ENCODE measurements at regions not wholly inside any gene's neighbourhood (a gene's known extent, or its start where the extent isn't known, plus 50 kb on each side); places are given as distances from the start of the nearest gene placed in this dataset.
"Not testable (repeated sequence)": the region's sequence is repeated elsewhere in the genome, so short reads cannot be mapped to it uniquely, and the experiment has no call there.

- no peak for TF ChIP-seq ZNF781 (CRISPR knock-in tag; IDR thresholded peaks at IDR 0.05; ENCODE audit: borderline replicate concordance, not compliant biosample characterization)
- TF ChIP-seq HES4 (CRISPR knock-in tag; IDR thresholded peaks at IDR 0.05; ENCODE audit: borderline replicate concordance): no peak
- no peak for TF ChIP-seq CHD2 (IDR thresholded peaks at IDR 0.05; ENCODE audit: low read depth, low read length)
- no peak for TF ChIP-seq ZNF34 (CRISPR knock-in tag; IDR thresholded peaks at IDR 0.05; ENCODE audit: borderline replicate concordance)
- TF ChIP-seq THYN1 (CRISPR knock-in tag; IDR thresholded peaks at IDR 0.05; ENCODE audit: borderline replicate concordance, low read depth): no peak
- TF ChIP-seq MXD1 (CRISPR knock-in tag; IDR thresholded peaks at IDR 0.05): no peak
Observed at GRCh38 chr2:234156326-234156725, 105.8 kb downstream of the SPP2 start (continued).

- H4K20me1 ChIP-seq (ENCODE audit: insufficient read depth, low read length); CTCF ChIA-PET (ENCODE audit: low intra/inter-chr PET ratio, low total read pairs); POLR2A ChIA-PET; H2AFZ ChIP-seq (ENCODE audit: low read length); H3K4me1 ChIP-seq (ENCODE audit: insufficient read depth, low read length); H3K4me3 ChIP-seq (replicated peaks in 1 of 3; ENCODE audit: insufficient read depth in 1 of 3, low read depth in 2 of 3, low read length in 3 of 3); DNase-seq (ENCODE audit: low spot score); H3K9me3 ChIP-seq (ENCODE audit: low read length); BruUV-seq (replicated peaks); H3K27me3 ChIP-seq (ENCODE audit: control insufficient read depth in 1 of 2, insufficient read depth in 2 of 2, low read length in 2 of 2); H3K27ac ChIP-seq (ENCODE audit: extremely low read length, insufficient read depth, low read length); H3K79me2 ChIP-seq (ENCODE audit: insufficient read depth, low read length); in situ Hi-C loops (cut with HindIII; ENCODE audit: extremely low pct_ligation_motif_present, low pct_unique_long_range_greater_than_20kb); intact Hi-C loops (cut with micrococcal nuclease; ENCODE audit: unreplicated experiment); H3K9ac ChIP-seq (ENCODE audit: insufficient read depth, low read depth, low read length); FAIRE-seq; ATAC-seq; H3K36me3 ChIP-seq (replicated peaks in 1 of 2; ENCODE audit: control insufficient read depth in 1 of 2, insufficient read depth in 2 of 2, low read length in 2 of 2); H3K4me2 ChIP-seq (ENCODE audit: low read depth, low read length): not testable (repeated sequence)
- WGBS (ENCODE audit: low lambda C conversion rate): 0% methylated on average over 1 of the region's 2 CpGs
Observed at GRCh38 chr2:234152835-234153234, 102.3 kb downstream of the SPP2 start.

- Histone ChIP-seq H2AFZ (ENCODE audit: low read length) (no peak overlapping the region), H3K4me3 (replicated peaks in 1 of 3; ENCODE audit: insufficient read depth in 1 of 3, low read depth in 2 of 3, low read length in 3 of 3) (no peak overlapping the region), H3K9ac (ENCODE audit: insufficient read depth, low read depth, low read length) (no peak overlapping the region), H3K79me2 (ENCODE audit: insufficient read depth, low read length) (no peaks in the 10 kb centered on the region), H3K4me2 (ENCODE audit: low read depth, low read length) (no peak overlapping the region), H3K27ac (ENCODE audit: extremely low read length, insufficient read depth, low read length) (no peak overlapping the region), H3K4me1 (ENCODE audit: insufficient read depth, low read length) (no peaks in the 10 kb centered on the region), H3K9me3 (ENCODE audit: low read length) (no peaks in the 10 kb centered on the region), H3K27me3 (ENCODE audit: control insufficient read depth in 1 of 2, insufficient read depth in 2 of 2, low read length in 2 of 2) (no peaks in the 10 kb centered on the region), H3K36me3 (replicated peaks in 1 of 2; ENCODE audit: control insufficient read depth in 1 of 2, insufficient read depth in 2 of 2, low read length in 2 of 2) (no peaks in the 10 kb centered on the region), H4K20me1 (ENCODE audit: insufficient read depth, low read length) (no peaks in the 10 kb centered on the region)
- in situ Hi-C loops (cut with HindIII; ENCODE audit: extremely low pct_ligation_motif_present, low pct_unique_long_range_greater_than_20kb) (no loop called here), intact Hi-C loops (cut with micrococcal nuclease; ENCODE audit: unreplicated experiment) (no loop called here)
- POLR2A ChIA-PET: no interaction called here
- WGBS (ENCODE audit: low lambda C conversion rate): 8% methylated on average over 3 of the region's 3 CpGs
- DNase-seq (ENCODE audit: low spot score) (no peak), FAIRE-seq (no peak), ATAC-seq (no peak)
- CTCF ChIA-PET (ENCODE audit: low intra/inter-chr PET ratio, low total read pairs): no interaction called here
- BruUV-seq (replicated peaks): no TSS peak
- no peak for TF ChIP-seq SOX13 (IDR thresholded peaks at IDR 0.05)
- no peak for TF ChIP-seq SOX13 (CRISPR knock-in tag; conservative IDR thresholded peaks at IDR 0.05 in 1 of 2, IDR thresholded peaks at IDR 0.05 in 1 of 2)
- TF ChIP-seq ERF (CRISPR knock-in tag; IDR thresholded peaks at IDR 0.05): no peak
- TF ChIP-seq ZNF343 (CRISPR knock-in tag; IDR thresholded peaks at IDR 0.05): no peak
- TF ChIP-seq ZBTB38 (CRISPR knock-in tag; IDR thresholded peaks at IDR 0.05): no peak
- TF ChIP-seq SP1 (IDR thresholded peaks at IDR 0.05): no peak
- no peak for TF ChIP-seq SP1 (CRISPR knock-in tag; IDR thresholded peaks at IDR 0.05)
- TF ChIP-seq PHF5A (CRISPR knock-in tag; IDR thresholded peaks at IDR 0.05; ENCODE audit: low read depth, unreplicated experiment): no peak
- TF ChIP-seq BRCA1 (CRISPR knock-in tag; IDR thresholded peaks at IDR 0.05): no peak
- no peak for TF ChIP-seq MBD4 (IDR thresholded peaks at IDR 0.05; ENCODE audit: borderline replicate concordance, low read length)
- TF ChIP-seq HOXA3 (CRISPR knock-in tag; IDR thresholded peaks at IDR 0.05): no peak
- TF ChIP-seq PHF21A (CRISPR knock-in tag; IDR thresholded peaks at IDR 0.05): no peak
- TF ChIP-seq KDM1A (CRISPR knock-in tag; IDR thresholded peaks at IDR 0.05): no peak
Observed at GRCh38 chr2:234147335-234147861, 96.9 kb downstream of the SPP2 start.

All from HepG2 (cell line).